H1 (cell line): ENCODE measurements at regions not wholly inside any gene's neighbourhood (a gene's known extent, or its start where the extent isn't known, plus 50 kb on each side); places are given as distances from the start of the nearest gene placed in this dataset.

Experiments
- CTCF ChIA-PET: fragments of 300-600 bp; sonication (Branson Sonifier 250); formaldehyde crosslinking; loops from one replicate; lab custom pipeline; 2021; ENCODE audit not compliant: partially characterized antibody; lab: Charles Lee
- POLR2A ChIA-PET: fragments of 300-600 bp; sonication (Branson Sonifier 250); formaldehyde crosslinking; loops from one replicate; lab custom pipeline; 2021; ENCODE audit warnings: inconsistent platforms; ENCODE audit not compliant: partially characterized antibody; lab: Charles Lee
- DNase-seq, 2 experiments: peaks; one replicate each; pipeline versions ENCODE4 v3.0.0 to v3.0.0-alpha.2; 2010 to 2022; ENCODE audit warnings: low spot score in 2 of 2, low read depth in 1 of 2, mixed read lengths in 1 of 2
- FAIRE-seq: peaks from 2 replicates; lab custom pipeline; 2011; peaks lifted over from hg19 to GRCh38; lab: Jason Lieb, UNC
- H2AFZ ChIP-seq: 2 replicates; pipeline ENCODE4 v1.8.1; 2012; ENCODE audit warnings: low read length, inconsistent platforms
- H2AK5ac ChIP-seq: 2 replicates; pipeline ENCODE4 v1.6.1; 2013; ENCODE audit warnings: low read depth, low read length
- H2BK120ac ChIP-seq: replicated peaks from 2 replicates; pipeline ENCODE3; 2013; ENCODE audit warnings: low read depth, low read length, inconsistent platforms
- H2BK12ac ChIP-seq: 2 replicates; pipeline ENCODE4 v1.6.1; 2013; ENCODE audit warnings: low read depth, low read length
- H2BK15ac ChIP-seq: 2 replicates; pipeline ENCODE4 v1.6.1; 2013; ENCODE audit warnings: low read length
- H2BK20ac ChIP-seq: 2 replicates; pipeline ENCODE4 v1.6.1; 2013; ENCODE audit warnings: low read length
- H2BK5ac ChIP-seq: 2 replicates; pipeline ENCODE4 v1.6.1; 2013; ENCODE audit warnings: low read depth, low read length
- H3K14ac ChIP-seq: 2 replicates; pipeline ENCODE4 v1.6.1; 2013; ENCODE audit warnings: inconsistent platforms; ENCODE audit not compliant: insufficient read length
- H3K18ac ChIP-seq: 2 replicates; pipeline ENCODE4 v1.6.1; 2013; ENCODE audit warnings: low read length; ENCODE audit errors: extremely low read depth
- H3K23ac ChIP-seq: 2 replicates; pipeline ENCODE4 v1.6.1; 2013; ENCODE audit warnings: inconsistent platforms; ENCODE audit not compliant: insufficient read length
- H3K23me2 ChIP-seq: 2 replicates; pipeline ENCODE4 v1.6.1; 2013; ENCODE audit warnings: low read depth, low read length
- H3K27ac ChIP-seq: 2 replicates; pipeline ENCODE4 v1.6.1; 2011; ENCODE audit warnings: low read depth, low read length, inconsistent platforms
- H3K27me3 ChIP-seq, 4 experiments: replicated peaks in 1 of 4; 1 replicate in 1 of 4; 2 replicates in 3 of 4; pipeline versions ENCODE4 v1.6.1 to v1.8.1; 2011 to 2013; ENCODE audit warnings: low read length in 3 of 4, mild to moderate bottlenecking in 3 of 4, inconsistent platforms in 2 of 4, mixed read lengths in 2 of 4, moderate library complexity in 1 of 4; ENCODE audit not compliant: control insufficient read depth in 3 of 4, insufficient read depth in 3 of 4; ENCODE audit errors: extremely low read depth in 1 of 4
- H3K36me3 ChIP-seq, 4 experiments: 2 replicates each; pipeline versions ENCODE4 v1.6.1 to v1.8.1; 2011 to 2013; ENCODE audit warnings: mild to moderate bottlenecking in 4 of 4, low read length in 3 of 4, moderate library complexity in 2 of 4, control low read depth in 1 of 4, inconsistent platforms in 1 of 4; ENCODE audit not compliant: insufficient read depth in 4 of 4, control insufficient read depth in 2 of 4
- H3K4ac ChIP-seq: replicated peaks from 2 replicates; pipeline ENCODE3; 2013; ENCODE audit warnings: low read length, low read depth, mixed read lengths, inconsistent platforms; ENCODE audit not compliant: insufficient read length
- H3K4me1 ChIP-seq, 4 experiments: replicated peaks in 1 of 4; 1 replicate in 1 of 4; 2 replicates in 3 of 4; pipeline versions ENCODE4 v1.6.1 to v1.8.1; 2011 to 2013; ENCODE audit warnings: low read length in 3 of 4, inconsistent platforms in 2 of 4, mixed read lengths in 1 of 4; ENCODE audit not compliant: insufficient read depth in 4 of 4, control insufficient read depth in 3 of 4
- H3K4me2 ChIP-seq, 2 experiments: 2 replicates each; pipeline versions ENCODE4 v1.6.1 to v1.8.1; 2011 to 2013; ENCODE audit warnings: low read depth in 2 of 2, low read length in 2 of 2, control low read depth in 1 of 2, inconsistent platforms in 1 of 2, mild to moderate bottlenecking in 1 of 2; ENCODE audit not compliant: insufficient read depth in 1 of 2
- H3K4me3 ChIP-seq, 4 experiments: fragments of 200-600, 300-600 bp in 1 of 4; sonication (generic), shearing (Covaris generic), sonication (Bioruptor Twin) in 1 of 4; 2 replicates each; pipeline versions ENCODE4 v1.5.1 to v1.8.1; 2011 to 2016; ENCODE audit warnings: low read length in 4 of 4, low read depth in 3 of 4, control low read depth in 2 of 4, inconsistent platforms in 2 of 4, mild to moderate bottlenecking in 2 of 4, mixed read lengths in 1 of 4, moderate library complexity in 1 of 4; ENCODE audit not compliant: insufficient read depth in 2 of 4; ENCODE audit errors: extremely low read depth in 1 of 4
- H3K56ac ChIP-seq: replicated peaks from 2 replicates; pipeline ENCODE3; 2013; ENCODE audit warnings: low read depth, mild to moderate bottlenecking, mixed read lengths, low read length, inconsistent platforms; ENCODE audit not compliant: insufficient read length
- H3K79me1 ChIP-seq: 2 replicates; pipeline ENCODE4 v1.6.1; 2013; ENCODE audit warnings: low read depth, low read length, control low read depth
- H3K79me2 ChIP-seq, 2 experiments: 2 replicates each; pipeline versions ENCODE4 v1.6.1 to v1.8.1; 2012 to 2013; ENCODE audit warnings: low read length in 2 of 2, mild to moderate bottlenecking in 2 of 2, inconsistent platforms in 1 of 2; ENCODE audit not compliant: insufficient read depth in 2 of 2, control insufficient read depth in 1 of 2
- H3K9ac ChIP-seq, 4 experiments: replicated peaks in 1 of 4; 1 replicate in 1 of 4; 2 replicates in 3 of 4; pipeline versions ENCODE4 v1.6.1 to v1.8.1; 2011 to 2013; ENCODE audit warnings: low read depth in 3 of 4, low read length in 3 of 4, control low read depth in 2 of 4, mild to moderate bottlenecking in 2 of 4, moderate library complexity in 2 of 4, inconsistent platforms in 1 of 4; ENCODE audit errors: extremely low read depth in 1 of 4
- H3K9me3 ChIP-seq, 2 experiments: 2 replicates each; pipeline versions ENCODE4 v1.6.1 to v1.8.1; 2012 to 2013; ENCODE audit warnings: mild to moderate bottlenecking in 2 of 2, moderate library complexity in 2 of 2, control low read depth in 1 of 2, inconsistent platforms in 1 of 2, low read depth in 1 of 2, low read length in 1 of 2, mixed read lengths in 1 of 2; ENCODE audit not compliant: insufficient read depth in 2 of 2
- H4K20me1 ChIP-seq, 2 experiments: replicated peaks in 1 of 2; 2 replicates each; pipeline versions ENCODE3 to v1.8.1; 2011 to 2013; ENCODE audit warnings: inconsistent platforms in 2 of 2, low read length in 2 of 2, mild to moderate bottlenecking in 1 of 2; ENCODE audit not compliant: insufficient read depth in 2 of 2, control insufficient read depth in 1 of 2
- H4K5ac ChIP-seq: 2 replicates; pipeline ENCODE4 v1.6.1; 2013; ENCODE audit warnings: low read length, low read depth, mixed read lengths, inconsistent platforms; ENCODE audit not compliant: insufficient read length
- H4K8ac ChIP-seq: 2 replicates; pipeline ENCODE4 v1.8.0; 2013; ENCODE audit warnings: mild to moderate bottlenecking, moderate library complexity, low read length, inconsistent platforms; ENCODE audit not compliant: insufficient read depth; ENCODE audit errors: extremely low read depth
- H4K91ac ChIP-seq: replicated peaks from 2 replicates; pipeline ENCODE3; 2013; ENCODE audit warnings: low read length, mixed read lengths, inconsistent platforms; ENCODE audit not compliant: insufficient read length
- CEBPB ChIP-seq: IDR thresholded peaks from 2 replicates; pipeline ENCODE4 v1.6.1; 2012; ENCODE audit warnings: low read depth, low read length
- HDAC2 ChIP-seq, 2 experiments: fragments of 300-600 bp in 1 of 2; sonication (generic) in 1 of 2; IDR thresholded peaks; 2 replicates each; pipeline ENCODE4 v1.6.1; 2011 to 2012; ENCODE audit warnings: low read depth in 2 of 2, low read length in 2 of 2, mild to moderate bottlenecking in 2 of 2, moderate library complexity in 2 of 2, borderline replicate concordance in 1 of 2, inconsistent platforms in 1 of 2
- JUND ChIP-seq: IDR thresholded peaks from 2 replicates; pipeline ENCODE4 v1.6.1; 2011; ENCODE audit warnings: mild to moderate bottlenecking, improper control_type of control experiment, low read length
- KDM5A ChIP-seq: fragments of 200-600 bp; IDR thresholded peaks from 2 replicates; pipeline ENCODE4 v1.7.1; 2012; ENCODE audit warnings: mild to moderate bottlenecking, low read length, inconsistent platforms, mixed read lengths
- POLR2A ChIP-seq, 2 experiments: IDR thresholded peaks; 1 replicate in 1 of 2; 2 replicates in 1 of 2; pipeline ENCODE4 v1.6.1; 2011; ENCODE audit warnings: low read depth in 2 of 2, low read length in 2 of 2, mild to moderate bottlenecking in 2 of 2; ENCODE audit errors: control extremely low read depth in 1 of 2
- POU5F1 ChIP-seq: IDR thresholded peaks from 2 replicates; pipeline ENCODE4 v1.6.1; 2011; ENCODE audit warnings: low read depth, mild to moderate bottlenecking, low read length, moderate library complexity
- RFX5 ChIP-seq: IDR thresholded peaks from 2 replicates; pipeline ENCODE4 v1.6.1; 2011; ENCODE audit warnings: low read depth, low read length, improper control_type of control experiment, borderline replicate concordance
- SIN3A ChIP-seq, 2 experiments: IDR thresholded peaks in 1 of 2; conservative IDR thresholded peaks in 1 of 2; 2 replicates each; pipeline ENCODE4 v1.6.1; 2011 to 2012; ENCODE audit warnings: low read length in 2 of 2, improper control_type of control experiment in 1 of 2, low read depth in 1 of 2, mild to moderate bottlenecking in 1 of 2
- SIRT6 ChIP-seq: IDR thresholded peaks from one replicate; pipeline ENCODE4 v1.7.1; 2012; ENCODE audit warnings: low read length, inconsistent platforms
- SP1 ChIP-seq: IDR thresholded peaks from 2 replicates; pipeline ENCODE4 v1.6.1; 2011; ENCODE audit warnings: low read depth, low read length
- WGBS, 2 experiments: shearing (Covaris generic) in 1 of 2; methylation state at CpG; one replicate each; pipeline versions ENCODE4 v1.1.6 to v1.1.7; 2013 to 2015; ENCODE audit warnings: low lambda C conversion rate in 2 of 2, mixed read lengths in 2 of 2, inconsistent platforms in 1 of 2, low coverage in 1 of 2, missing lambda C conversion rate in 1 of 2; ENCODE audit not compliant: insufficient replicate concordance in 2 of 2, insufficient coverage in 1 of 2, insufficient read length in 1 of 2; ENCODE audit errors: extremely low coverage in 1 of 2, missing lambda C conversion rate in 1 of 2; 5-methylcytosine and 5-hydroxymethylcytosine counted together
- TF ChIP-seq, protein P1 (sequence below): IDR thresholded peaks from 2 replicates; pipeline ENCODE4 v1.6.1; 2012; ENCODE audit warnings: inconsistent platforms
- TF ChIP-seq, protein P2 (sequence below): IDR thresholded peaks from 2 replicates; pipeline ENCODE4 v1.6.1; 2012; ENCODE audit warnings: low read length, inconsistent platforms
- TF ChIP-seq, protein P3 (sequence below): IDR thresholded peaks from 2 replicates; pipeline ENCODE4 v1.6.1; 2012; ENCODE audit warnings: inconsistent platforms

DNA sequence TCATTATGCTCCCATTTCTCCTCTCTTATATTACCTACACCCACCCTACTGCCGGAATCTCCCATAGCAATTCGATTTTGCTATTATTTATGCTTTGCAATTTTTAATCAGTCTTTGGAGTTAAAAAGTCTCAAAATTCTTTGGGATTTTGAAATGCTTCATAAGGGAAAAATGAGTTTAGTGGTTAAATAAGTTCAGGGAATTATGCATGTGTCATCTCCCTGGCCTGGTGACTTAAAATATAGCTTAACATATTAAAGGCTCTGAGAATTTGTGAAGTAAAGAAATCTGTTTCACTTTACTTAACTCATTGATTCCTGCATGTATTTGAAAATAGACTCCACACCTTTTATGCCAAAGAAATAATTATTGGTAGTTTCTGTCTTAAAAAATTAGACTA lies 185.1 kb upstream of the DIPK2B start:
- Histone ChIP-seq H3K4me3 (no peak overlapping the region), H3K4me1 (no peaks in the 10 kb centered on the region), H2BK20ac (no peak overlapping the region), H2AK5ac (no peak overlapping the region), H3K27ac (no peak overlapping the region), H3K36me3 (no peaks in the 10 kb centered on the region), H2BK120ac (no peak overlapping the region), H2BK15ac (no peak overlapping the region), H3K18ac (no peak overlapping the region), H3K4me2 (no peak overlapping the region), H4K91ac (no peak overlapping the region), H3K27me3 (no peaks in the 10 kb centered on the region), H3K9ac (no peak overlapping the region), H3K56ac (no peak overlapping the region), H2AFZ (no peak overlapping the region), H3K14ac (no peak overlapping the region), H4K20me1 (no peaks in the 10 kb centered on the region), H3K79me2 (no peaks in the 10 kb centered on the region), H3K4ac (no peak overlapping the region), H2BK5ac (no peak overlapping the region), H3K79me1 (no peaks in the 10 kb centered on the region), H3K23ac (no peak overlapping the region), H3K23me2 (no peaks in the 10 kb centered on the region), H2BK12ac (no peak overlapping the region), H4K5ac (no peak overlapping the region), H4K8ac (no peak overlapping the region), H3K9me3 (peaks cover 0 to 3% of the 10 kb centered on the region in 2 experiments; a peak in 1 of 4 replicates)
- no peak for FAIRE-seq
- TF ChIP-seq SIRT6 (no peak), POLR2A (IDR thresholded peaks at IDR 0.05; ENCODE audit: control extremely low read depth in 1 of 2, low read depth in 2 of 2, low read length in 2 of 2) (no peak), SP1 (no peak), JUND (no peak), POU5F1 (no peak), CEBPB (no peak), RFX5 (no peak), HDAC2 (IDR thresholded peaks at IDR 0.05; ENCODE audit: borderline replicate concordance in 1 of 2, low read depth in 2 of 2, low read length in 2 of 2) (no peak), KDM5A (no peak), SIN3A (conservative IDR thresholded peaks at IDR 0.05 in 1 of 2, IDR thresholded peaks at IDR 0.05 in 1 of 2; ENCODE audit: low read depth in 1 of 2, low read length in 2 of 2) (no peak)
- TF ChIP-seq, protein P1, sequence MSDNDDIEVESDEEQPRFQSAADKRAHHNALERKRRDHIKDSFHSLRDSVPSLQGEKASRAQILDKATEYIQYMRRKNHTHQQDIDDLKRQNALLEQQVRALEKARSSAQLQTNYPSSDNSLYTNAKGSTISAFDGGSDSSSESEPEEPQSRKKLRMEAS = no peak
- TF ChIP-seq, protein P2, sequence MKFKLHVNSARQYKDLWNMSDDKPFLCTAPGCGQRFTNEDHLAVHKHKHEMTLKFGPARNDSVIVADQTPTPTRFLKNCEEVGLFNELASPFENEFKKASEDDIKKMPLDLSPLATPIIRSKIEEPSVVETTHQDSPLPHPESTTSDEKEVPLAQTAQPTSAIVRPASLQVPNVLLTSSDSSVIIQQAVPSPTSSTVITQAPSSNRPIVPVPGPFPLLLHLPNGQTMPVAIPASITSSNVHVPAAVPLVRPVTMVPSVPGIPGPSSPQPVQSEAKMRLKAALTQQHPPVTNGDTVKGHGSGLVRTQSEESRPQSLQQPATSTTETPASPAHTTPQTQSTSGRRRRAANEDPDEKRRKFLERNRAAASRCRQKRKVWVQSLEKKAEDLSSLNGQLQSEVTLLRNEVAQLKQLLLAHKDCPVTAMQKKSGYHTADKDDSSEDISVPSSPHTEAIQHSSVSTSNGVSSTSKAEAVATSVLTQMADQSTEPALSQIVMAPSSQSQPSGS = no peak
- TF ChIP-seq, protein P3, sequence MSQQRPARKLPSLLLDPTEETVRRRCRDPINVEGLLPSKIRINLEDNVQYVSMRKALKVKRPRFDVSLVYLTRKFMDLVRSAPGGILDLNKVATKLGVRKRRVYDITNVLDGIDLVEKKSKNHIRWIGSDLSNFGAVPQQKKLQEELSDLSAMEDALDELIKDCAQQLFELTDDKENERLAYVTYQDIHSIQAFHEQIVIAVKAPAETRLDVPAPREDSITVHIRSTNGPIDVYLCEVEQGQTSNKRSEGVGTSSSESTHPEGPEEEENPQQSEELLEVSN = no peak
- ChIA-PET POLR2A (no interaction called here), CTCF (no interaction called here)
- DNase-seq = no peak
- WGBS, 2 experiments = 100% methylated on average over 2 of the region's 2 CpGs; no CpG with 5 or more reads in 1 of the 2 experiments
